ENCODE measurements at regions not wholly inside any gene's neighbourhood (a gene's known extent, or its start where the extent isn't known, plus 50 kb on each side); places are given as distances from the start of the nearest gene placed in this dataset.

DNA sequence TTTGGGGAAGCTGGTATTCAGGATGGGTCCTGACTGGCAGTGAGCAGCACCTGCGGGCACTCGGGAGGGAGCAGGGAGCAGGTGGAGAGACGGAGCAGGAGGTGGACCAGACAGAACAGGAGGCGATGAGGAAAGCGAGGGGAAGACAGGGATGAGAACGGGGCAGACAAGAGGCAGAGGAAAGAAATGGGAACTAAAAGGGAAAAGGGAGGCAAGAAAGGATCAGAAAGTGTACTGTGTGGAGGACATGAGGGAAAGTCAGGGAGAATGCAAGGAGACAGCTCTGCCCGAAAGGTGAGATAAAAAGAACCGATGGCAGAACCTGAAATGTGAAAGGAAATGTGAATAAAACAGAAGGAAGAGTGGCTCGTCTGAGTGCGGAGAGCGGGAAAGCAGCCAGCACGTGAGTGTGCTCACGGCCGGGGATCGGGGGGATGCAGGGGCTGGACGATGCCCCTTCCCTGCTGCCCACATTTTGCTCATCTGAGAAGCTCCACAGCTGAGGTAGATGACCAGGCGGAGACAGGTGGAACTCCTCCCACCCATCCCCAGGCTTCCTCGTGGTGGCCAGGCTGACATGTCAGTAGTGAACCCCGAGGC is 494.4 kb upstream of the B3GAT1 start:
- DNase-seq = no peak

DNA sequence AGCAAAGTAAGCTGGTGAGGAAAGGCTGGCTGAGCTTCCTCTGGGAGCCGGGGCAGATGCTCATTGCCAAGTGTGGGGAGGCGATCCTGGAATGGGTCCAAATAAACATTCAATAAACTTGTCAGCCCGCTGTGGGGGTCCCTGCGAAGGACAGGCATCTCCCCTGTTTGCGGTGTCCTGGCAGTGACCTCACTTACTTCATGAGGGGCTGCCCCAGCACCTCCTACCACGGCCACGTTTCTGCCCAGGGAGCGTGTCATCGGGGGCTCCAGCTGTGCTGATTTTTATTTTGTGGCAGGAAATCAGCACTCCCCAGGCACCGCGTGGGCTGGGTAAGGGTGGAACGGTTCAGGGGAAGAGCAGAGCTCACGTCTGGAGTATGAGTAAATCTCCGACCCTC is 493.9 kb upstream of the B3GAT1 start:
- DNase-seq = no peak

DNA sequence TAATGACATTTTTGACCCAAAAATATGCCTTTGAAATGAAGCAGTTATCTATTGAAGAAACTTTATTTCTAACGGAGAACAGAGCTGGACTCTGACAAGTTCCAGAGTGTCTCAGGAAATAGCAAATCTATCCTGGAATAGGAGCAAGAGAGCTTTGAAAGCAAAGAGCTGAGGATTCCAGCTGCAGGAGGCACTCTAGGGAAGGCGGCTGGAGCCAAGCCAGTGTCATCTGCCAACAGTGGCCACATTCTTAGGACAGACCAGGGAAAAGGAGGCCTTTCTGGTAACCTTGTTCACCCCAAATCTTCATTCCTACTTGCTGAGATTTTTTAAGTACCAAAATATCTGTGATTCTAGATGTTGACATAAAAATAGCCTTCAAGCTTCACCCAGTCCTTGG is 493.5 kb upstream of the B3GAT1 start:
- DNase-seq = no peak

DNA sequence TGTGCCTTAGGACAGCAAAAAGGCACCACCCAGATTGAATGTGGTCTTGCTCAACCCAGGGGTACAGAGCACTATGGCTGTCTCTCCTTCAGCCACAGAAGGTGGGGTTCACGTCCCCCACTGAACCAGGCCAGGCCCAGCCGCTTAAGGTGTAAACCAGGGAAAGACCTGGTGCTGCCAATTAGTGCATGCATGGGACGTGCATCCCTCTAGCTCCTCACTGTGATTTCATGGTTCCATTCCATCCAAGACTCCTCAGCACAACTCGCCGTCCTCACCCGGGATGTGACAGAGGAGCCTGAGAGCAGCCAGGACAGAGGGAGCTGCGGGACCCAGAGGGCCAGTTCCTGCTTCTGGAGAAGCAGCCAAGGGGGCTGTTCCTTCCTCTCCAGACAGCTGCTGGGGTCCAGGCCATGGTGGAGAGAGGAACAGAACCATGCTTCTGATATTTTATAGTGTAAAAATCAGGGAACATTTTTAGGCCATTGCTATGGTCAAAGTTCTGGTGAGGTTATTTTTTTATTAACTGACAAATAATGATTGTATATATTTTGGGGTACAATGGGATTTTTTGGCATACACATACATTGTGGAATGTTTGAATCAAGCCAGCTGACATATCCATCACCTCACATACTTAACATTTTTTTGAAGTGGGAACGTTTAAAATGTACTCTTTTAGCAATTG is 492.2 kb upstream of the B3GAT1 start:
- DNase-seq = no peak

DNA sequence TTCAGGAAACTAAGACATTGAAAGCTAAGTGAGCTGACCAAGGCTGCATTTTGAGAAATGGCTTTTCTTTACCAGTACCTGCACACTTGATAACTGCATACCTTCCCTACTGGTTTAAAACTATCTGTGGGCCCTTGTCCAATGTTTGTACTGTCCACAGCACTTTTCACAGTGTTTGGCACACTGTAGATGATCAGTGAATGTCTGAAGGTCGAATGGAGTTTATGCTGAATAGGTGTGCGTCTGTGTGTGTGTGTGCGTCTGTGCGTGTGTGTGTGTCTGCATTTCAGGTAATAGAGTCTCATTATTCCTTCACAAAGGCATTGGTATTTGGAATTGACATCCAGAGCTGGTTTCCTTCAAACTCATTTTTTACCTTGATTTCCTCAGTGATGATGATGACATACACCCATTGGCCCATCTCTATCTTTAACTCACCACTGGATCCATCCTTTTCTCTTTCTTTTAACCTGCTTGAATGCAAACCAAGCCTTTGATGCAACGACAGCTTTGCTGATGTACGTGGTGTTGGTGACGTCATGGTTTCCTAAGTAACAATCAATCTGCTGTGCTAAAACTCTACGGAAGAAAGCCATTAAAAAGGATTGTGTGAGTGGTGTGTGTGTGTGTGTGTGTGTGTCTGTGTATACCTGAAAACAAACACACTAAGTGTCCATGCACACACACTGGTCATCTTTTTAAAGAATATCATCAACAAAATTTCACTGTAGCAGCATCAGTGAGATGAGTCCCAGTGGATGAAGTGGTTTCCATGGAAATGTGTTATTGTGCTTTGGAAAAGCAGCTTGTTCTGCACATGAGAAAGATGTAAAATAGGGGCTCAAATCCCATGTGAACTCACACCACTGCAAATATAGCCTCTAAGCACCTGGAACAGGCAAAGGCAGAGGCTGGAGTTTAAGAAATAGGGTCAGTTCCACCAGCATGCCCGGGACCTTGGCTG is 490.2 kb upstream of the B3GAT1 start:
- DNase-seq = no peak

DNA sequence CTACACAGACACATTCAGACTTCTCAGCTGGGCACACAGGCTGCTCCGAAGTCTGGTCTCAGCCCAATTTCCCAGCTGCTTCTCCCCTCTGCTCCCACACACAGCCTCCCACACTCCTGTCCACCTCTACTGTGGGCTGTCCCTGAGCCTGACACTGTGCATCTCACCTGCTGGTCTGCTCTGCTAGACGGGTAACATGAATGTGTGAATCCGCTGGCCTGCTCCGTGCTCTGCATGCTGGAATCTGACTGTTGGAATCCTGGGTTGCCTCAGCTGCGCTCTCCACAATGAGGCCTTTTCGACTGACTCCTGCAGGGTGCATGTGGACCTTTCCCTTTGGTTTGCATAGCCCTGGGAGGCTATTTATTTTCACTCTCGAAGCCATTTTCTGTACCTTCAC is 489.5 kb upstream of the B3GAT1 start:
- DNase-seq = no peak

DNA sequence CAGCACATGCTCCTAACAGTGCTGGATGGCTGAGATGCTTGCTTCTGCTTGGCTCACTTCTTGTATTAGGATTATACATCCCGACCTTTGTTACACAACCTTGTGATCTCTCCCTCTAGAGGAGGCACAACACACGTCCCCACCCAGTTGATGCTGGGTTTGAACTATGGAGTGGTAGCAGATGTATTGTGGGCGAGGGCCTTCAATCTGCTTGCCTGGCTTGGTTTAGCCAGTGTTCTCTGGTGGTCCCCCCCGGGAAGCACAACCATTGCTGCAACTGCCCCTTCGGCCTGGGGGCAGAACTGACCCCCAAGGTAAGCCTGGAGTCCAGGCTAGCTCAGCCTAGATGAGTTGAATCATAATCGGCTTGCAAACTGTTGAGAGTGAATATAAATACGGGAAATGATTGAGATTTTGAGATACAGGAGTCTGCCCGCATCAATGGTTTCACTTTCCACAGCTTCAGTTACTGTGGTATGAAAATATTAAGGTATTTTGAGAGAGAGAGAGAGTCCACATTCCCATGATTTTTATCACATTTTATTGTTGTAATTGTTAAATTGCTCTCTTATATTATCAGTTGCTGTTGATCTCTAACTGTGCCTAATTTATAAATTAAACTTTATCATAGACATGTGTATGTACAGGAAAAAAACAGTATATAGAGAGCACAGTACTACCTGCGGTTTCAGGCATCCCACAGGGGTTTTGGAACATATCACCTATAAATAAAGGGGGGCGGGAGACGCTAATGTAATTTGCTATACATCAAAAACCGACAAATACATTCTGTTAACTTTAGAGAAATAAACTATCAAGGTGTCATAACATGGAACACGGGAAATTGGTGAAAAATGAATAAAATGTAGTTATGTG is 482.0 kb upstream of the B3GAT1 start:
- DNase-seq = no peak

DNA sequence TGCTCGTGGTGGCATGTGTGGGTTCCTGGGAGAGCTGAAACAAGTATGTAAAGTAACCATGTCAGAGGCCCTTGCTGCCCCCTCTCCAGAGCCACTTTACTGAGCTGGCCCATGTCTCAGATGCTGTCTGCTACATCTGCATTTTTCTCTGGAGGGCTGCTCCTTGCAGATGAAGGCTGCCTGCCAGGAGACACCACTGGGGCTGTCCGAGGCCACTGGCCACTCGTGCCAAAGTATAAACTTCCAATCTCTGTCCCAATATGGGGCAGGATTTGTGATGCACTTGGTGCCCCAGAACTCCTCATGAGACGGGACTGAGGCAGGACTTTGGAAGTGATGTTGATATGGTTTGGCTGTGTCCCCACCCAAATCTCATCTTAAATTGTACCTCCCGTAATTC is 478.4 kb upstream of the B3GAT1 start:
- DNase-seq = no peak

DNA sequence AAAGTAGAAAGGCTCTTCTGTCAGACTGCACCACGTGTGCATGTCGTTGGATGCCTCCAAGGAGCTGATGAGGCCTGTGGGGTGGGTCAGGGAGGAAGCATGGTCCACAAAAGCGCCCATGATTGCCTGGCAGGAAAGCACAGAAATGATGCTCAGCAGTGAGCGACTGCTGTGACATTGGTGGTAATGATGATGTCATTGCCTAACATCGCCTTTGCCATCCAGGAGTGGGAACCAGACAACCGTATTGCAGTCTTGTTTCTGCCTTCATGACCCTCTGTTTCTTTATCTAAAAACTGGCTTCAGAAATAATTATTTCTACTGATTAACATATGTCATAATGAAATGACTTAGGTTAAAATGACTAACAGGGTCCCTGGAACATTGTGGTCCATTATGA is 477.8 kb upstream of the B3GAT1 start:
- DNase-seq = no peak

DNA sequence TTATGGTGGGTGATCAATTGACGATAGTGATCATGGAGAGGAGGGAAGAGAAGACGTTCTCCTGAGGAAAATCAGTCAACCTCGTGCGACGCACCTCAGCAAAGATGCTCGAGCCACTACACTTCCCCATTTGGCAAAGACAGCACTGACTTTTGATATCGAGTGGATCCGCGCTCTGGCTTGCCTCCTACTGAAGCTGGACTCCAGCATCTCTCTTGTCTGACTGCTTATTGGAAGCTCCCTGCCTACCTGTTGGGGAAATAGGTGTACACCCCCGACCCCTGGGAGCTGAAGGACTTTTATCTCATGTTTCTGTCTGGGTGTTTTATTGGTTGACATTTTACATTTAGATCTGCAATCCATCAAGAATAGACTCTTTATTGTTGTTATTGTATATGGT is 476.8 kb upstream of the B3GAT1 start:
- DNase-seq = no peak

DNA sequence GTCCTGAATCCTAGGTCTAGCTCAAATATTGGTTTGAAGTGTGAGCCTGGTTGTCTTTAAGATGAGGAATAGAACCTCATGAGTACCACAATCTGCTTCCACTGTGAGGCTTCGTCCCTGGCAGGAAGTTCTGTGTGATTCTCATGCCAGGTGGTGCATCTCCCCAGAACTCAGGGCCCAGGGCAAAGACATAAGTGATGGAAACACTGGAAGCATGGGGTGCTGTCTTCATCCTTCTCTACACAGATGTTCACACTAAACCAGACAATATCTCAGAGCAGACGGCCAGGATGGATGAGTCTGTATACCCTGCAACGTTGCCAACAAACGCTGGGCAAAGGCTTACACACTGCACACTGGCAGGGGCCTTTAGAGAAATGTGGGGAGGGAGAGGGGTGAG is 475.9 kb upstream of the B3GAT1 start:
- DNase-seq = no peak

DNA sequence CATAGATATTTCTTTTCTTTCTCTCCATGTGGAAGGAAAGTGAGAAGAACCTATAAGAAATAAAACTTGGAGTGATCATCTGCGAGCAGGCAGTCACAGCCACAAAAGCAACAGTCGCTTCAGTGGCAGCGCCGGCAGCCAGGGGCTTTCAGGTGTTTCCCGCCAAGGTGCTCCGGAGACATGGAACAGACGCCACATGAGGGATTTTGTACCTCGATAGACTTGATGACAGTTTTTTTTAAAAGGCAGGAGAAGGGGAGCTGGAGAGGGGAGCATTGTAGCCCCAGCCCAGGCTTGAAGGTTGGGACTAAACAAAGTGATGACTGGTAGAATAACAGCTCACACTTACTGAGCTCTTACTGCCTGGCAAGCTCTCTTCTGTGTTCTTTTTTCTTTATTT is 471.4 kb upstream of the B3GAT1 start:
- DNase-seq = no peak

DNA sequence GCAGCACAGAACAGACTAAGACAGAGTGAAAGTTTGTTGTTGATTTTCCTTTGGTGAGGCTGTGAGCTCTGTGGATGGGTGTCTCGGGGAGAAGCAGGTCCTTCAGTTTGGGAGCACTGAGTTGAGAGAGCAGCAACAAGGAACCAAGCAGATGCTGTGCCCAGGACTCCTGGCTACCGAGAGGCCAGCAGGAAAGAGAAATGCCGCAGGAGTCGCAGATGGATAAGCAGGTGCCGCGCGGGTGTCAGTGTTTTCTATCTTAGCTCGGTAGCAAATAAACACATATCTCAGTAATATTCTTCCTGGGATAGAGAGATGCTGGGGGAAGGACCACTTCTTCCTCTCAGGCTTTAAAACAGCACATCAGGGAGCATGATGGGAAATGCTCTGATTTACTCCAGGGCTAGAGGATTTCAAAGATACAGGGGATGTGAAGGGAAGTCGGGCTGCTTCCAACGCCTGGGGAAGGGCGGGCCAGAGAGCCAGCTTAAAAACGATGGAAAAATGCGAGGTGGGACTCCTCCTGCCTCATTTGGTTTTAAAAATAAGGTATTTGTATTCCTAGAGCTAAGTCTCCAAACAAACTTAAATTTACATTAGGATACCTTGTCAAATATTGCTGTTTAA is 470.7 kb upstream of the B3GAT1 start:
- no peak for DNase-seq

DNA sequence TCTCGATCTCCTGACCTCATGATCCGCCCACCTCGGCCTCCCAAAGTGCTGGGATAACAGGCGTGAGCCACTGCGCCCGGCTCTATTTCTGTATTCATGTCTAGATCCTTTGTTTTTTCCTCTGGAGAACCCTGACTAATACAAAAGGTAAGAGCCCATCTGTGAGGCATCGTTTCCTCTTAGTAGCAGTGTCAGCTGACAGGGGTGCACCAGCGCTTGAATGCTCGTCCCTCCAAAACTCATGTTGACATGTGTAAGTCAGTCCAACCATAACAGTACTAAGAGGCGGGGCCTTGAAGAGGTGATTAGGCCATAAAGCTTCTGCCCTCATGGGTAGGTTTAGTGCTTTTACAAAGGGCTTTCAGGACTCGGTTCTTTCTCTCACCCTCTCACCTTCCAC is 470.1 kb upstream of the B3GAT1 start:
- DNase-seq = no peak

DNA sequence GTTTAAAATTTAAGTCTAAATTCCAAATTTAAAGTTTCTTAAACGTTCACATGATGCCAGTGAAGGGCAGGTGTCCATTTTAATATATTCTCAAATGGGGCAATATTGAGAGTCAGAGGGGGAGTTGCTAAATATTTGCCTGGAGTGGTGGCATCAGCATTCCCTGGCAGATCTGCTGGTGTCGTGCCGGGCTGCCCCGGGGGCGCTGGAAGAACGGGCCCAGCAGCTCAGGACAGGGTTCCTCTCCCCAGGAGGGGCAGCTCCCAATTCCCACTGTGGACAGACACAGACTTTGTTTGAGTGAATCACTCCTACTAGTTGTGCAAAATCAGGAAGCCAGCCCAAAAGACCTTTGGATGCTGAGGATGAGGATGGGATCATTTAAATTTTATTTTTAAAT is 468.7 kb upstream of the B3GAT1 start:
- no peak for DNase-seq

DNA sequence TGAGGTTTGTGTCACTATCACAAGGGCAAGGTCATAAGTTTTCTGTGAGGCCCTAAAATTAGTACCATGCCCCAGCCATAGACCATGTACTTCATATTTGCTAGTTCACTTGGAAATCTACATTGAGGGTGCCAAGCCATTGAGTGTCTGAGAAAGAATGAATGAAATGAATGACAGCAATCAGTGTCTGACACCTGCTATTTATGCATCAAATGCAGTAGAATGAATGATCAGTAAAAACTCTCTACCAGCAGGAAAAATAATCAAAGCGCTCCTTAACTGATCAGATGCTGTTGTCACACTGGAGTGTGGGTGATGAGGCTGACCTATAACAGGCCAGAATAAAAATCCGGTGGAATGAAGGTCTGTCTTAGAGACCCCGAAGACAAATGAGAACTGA is 467.9 kb upstream of the B3GAT1 start:
- DNase-seq = no peak

DNA sequence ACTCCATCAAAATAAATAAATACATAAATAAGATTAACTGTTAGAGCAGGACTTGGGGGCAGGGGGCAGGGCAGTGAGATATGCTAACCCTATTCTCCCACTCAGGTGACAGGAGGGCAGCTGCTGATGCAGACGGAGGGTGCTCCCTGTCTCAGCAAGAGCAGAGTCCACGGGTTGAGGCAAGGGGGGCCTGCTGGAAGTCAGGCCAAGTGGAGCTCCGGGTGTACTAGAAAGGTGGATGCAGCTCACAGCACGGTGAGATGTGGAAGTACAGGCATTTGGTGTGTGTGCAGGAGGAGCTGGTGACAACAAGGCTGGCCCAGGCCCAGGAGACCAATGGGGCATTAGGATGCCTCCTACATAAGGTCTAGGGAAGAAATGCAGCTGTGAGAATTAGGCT is 467.3 kb upstream of the B3GAT1 start:
- no peak for DNase-seq

DNA sequence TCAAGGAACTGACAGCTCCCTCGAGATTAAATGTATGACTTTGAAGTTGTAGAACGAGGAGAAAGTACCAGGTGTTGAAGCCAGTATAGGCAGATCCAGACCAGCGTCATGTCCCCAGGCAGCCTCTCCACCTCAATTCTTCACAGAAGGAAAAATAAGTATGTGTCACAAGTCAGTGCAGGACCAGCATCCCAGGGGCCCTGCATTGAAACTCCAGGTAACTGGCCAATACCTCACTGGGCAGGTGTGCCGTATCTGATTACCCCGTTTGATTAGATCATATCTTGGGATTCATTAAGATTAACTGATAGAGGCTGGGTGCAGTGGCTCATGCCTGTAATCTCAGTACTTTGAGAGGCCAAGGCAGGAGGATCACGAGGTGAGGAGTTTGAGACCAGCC is 466.7 kb upstream of the B3GAT1 start:
- no peak for DNase-seq

DNA sequence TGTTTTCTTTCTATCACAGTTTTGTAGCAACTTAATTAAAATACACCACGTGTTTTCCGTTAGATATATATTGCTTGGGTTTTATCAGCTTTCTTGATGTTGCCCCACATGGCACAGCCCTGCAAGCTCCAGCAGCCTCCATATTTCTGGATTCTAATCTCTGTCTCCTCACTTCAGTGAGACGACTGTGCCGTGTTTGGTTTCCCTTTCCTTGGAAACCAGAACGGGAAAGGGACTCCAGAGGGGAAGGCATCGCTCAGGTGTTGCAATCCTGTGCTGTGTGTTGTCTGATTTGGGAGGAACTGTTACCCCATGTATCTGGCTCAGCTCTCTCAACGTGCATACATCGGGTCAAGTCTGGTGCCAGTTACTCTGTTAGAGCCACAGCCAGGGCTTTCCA is 464.2 kb upstream of the B3GAT1 start:
- no peak for DNase-seq

DNA sequence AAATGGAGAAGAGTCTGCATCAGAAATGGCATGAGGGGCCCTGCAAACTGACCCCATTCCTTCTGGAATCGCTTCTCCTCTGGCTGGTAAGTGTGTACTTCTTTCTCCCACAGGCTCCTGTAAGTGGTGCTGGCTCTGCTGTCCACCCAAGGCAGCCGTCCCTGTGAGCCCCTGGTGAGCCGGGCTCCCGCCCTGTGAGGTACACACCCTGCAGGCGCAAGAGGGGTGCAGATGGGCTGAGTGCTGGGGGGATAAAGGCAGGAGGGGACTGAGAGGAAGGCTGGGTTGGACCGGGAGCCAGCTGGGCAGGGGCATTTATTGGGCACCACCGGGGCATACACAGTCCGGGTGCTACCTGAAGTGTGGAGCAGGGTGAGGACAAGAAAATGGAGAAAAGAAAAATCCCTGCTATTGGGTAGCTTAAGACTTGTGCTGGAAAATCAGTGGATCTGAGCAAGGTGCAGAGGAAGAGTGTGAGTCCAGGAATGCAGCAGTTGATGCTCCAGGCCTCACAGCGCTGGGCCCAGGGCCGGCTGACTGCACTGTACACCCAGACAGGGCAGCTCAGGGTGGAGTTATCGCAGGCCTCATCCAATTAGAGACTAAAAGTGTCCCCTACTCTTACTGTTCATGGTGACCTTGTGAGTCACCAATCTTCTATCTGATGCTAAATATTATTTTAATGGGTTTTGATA is 455.1 kb upstream of the B3GAT1 start:
- DNase-seq = no peak

DNA sequence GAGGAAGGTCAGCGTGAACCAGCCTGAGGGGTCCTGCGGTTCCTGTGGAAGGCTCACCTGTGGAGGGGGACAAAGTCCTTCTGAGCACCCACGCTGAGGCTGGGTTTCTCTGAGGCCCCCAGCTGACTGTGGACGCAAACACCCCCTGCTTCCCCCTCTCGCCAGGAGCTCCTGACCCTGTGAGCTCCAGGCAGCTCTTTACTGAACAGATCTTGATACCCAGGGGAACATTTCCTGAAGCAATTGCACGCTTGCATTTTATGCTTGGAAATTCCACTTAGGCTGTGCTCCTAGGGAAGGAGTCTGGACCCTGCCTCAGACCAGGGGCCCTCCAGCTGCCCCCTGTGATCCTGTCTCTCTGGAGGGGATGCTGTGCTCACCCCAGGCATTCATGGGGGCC is 454.2 kb upstream of the B3GAT1 start:
- DNase-seq = no peak

DNA sequence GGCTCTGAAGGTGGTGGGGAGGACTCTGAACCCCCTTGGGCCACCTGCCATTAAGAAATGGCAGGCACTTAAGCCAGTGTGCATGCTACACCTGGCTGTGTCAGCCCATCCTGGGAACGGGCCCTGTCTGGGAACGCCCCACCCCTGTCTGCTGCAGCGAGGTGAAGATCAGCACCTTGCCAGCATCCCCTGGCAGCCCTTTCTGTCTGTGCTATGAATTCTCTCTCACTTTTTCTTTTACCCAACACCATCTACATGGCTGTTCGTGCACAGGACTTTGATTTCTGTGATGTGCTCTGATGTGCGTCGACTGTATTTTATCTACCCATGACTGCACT is 452.9 kb upstream of the B3GAT1 start:
- no peak for DNase-seq
